ENCODE measurements at regions not wholly inside any gene's neighbourhood (a gene's known extent, or its start where the extent isn't known, plus 50 kb on each side); places are given as distances from the start of the nearest gene placed in this dataset.
"Not testable (repeated sequence)": the region's sequence is repeated elsewhere in the genome, so short reads cannot be mapped to it uniquely, and the experiment has no call there.

GRCh38 chr2:224157655-224158054, 118.6 kb upstream of the SERPINE2 start:
- TF ChIP-seq CTCF (conservative IDR thresholded peaks at IDR 0.05; ENCODE audit: low read depth, low read length): no peak
- no peak overlapping the region for H3K4me3 ChIP-seq (ENCODE audit: low read depth, low read length)
- no peak for DNase-seq (ENCODE audit: low read depth)

GRCh38 chr2:224156436-224156835, 117.3 kb upstream of the SERPINE2 start:
- no peak for DNase-seq (ENCODE audit: low read depth)

GRCh38 chr2:224155896-224156295, 116.8 kb upstream of the SERPINE2 start:
- DNase-seq (ENCODE audit: low read depth): no peak
- TF ChIP-seq CTCF (conservative IDR thresholded peaks at IDR 0.05; ENCODE audit: low read depth, low read length): no peak
- no peak overlapping the region for H3K4me3 ChIP-seq (ENCODE audit: low read depth, low read length)

More at GRCh38 chr2:224156436-224156835, 117.3 kb upstream of the SERPINE2 start:
- no peak overlapping the region for H3K4me3 ChIP-seq (ENCODE audit: low read depth, low read length)
- TF ChIP-seq CTCF (conservative IDR thresholded peaks at IDR 0.05; ENCODE audit: low read depth, low read length): no peak

GRCh38 chr2:224155371-224155770, 116.3 kb upstream of the SERPINE2 start:
- H3K4me3 ChIP-seq (ENCODE audit: low read depth, low read length): no peak overlapping the region
- TF ChIP-seq CTCF (conservative IDR thresholded peaks at IDR 0.05; ENCODE audit: low read depth, low read length): no peak
- DNase-seq (ENCODE audit: low read depth): no peak

GRCh38 chr2:224151680-224152310, 112.7 kb upstream of the SERPINE2 start:
- no peak for DNase-seq (ENCODE audit: low read depth)
- H3K4me3 ChIP-seq (ENCODE audit: low read depth, low read length): no peak overlapping the region
- no peak for TF ChIP-seq CTCF (conservative IDR thresholded peaks at IDR 0.05; ENCODE audit: low read depth, low read length)

- DNase-seq (ENCODE audit: low read depth): no peak
- TF ChIP-seq CTCF (conservative IDR thresholded peaks at IDR 0.05; ENCODE audit: low read depth, low read length): no peak
- H3K4me3 ChIP-seq (ENCODE audit: low read depth, low read length): no peak overlapping the region
These were observed 112.1 kb upstream of the SERPINE2 start for GRCh38 chr2:224151161-224151560.

- H3K4me3 ChIP-seq (ENCODE audit: low read depth, low read length): not testable (repeated sequence)
These were observed 109.0 kb upstream of the SERPINE2 start for GRCh38 chr2:224148058-224148457.

More at GRCh38 chr2:224148058-224148457, 109.0 kb upstream of the SERPINE2 start:
- not testable (repeated sequence) for DNase-seq (ENCODE audit: low read depth)

Measured in epithelial cell of proximal tubule (primary cell).